CD4-positive, alpha-beta T cell (primary cell): ENCODE measurements at regions not wholly inside any gene's neighbourhood (a gene's known extent, or its start where the extent isn't known, plus 50 kb on each side); places are given as distances from the start of the nearest gene placed in this dataset.

ENCODE experiments used
- ATAC-seq: fragments of 200-7000 bp; cut with Tn5 transposase; one replicate; pipeline ENCODE4 v1.10.0; 2022; ENCODE audit warnings: mild to moderate bottlenecking; ENCODE audit not compliant: poor library complexity
- CTCF ChIA-PET: fragments of 350-600 bp; sonication (Branson Sonifier 250); formaldehyde crosslinking; loops from one replicate; lab custom pipeline; 2021; ENCODE audit warnings: antibody characterized with exemption, inconsistent platforms; lab: Charles Lee
- POLR2A ChIA-PET: fragments of 350-600 bp; sonication (Branson Sonifier 250); formaldehyde crosslinking; loops from one replicate; lab custom pipeline; 2021; ENCODE audit warnings: antibody characterized with exemption, inconsistent platforms; lab: Charles Lee
- DNase-seq, 14 experiments: peaks; one replicate each; pipeline ENCODE4 v3.0.0-alpha.2; 2013 to 2020; ENCODE audit warnings: mixed read lengths in 2 of 14
- H3K27ac ChIP-seq, 2 donors: one replicate each; pipeline versions ENCODE4 v1.5.1 to v1.7.0; 2013; ENCODE audit warnings: low read length in 2 of 2, low read depth in 1 of 2, mild to moderate bottlenecking in 1 of 2
- H3K27me3 ChIP-seq, 2 experiments: 1 replicate in 1 of 2; 2 replicates in 1 of 2; pipeline versions ENCODE4 v1.6.1 to v1.7.0; 2013; ENCODE audit warnings: low read length in 2 of 2, control low read depth in 1 of 2, mild to moderate bottlenecking in 1 of 2, moderate library complexity in 1 of 2; ENCODE audit not compliant: insufficient read depth in 2 of 2, control insufficient read depth in 1 of 2
- H3K36me3 ChIP-seq: one replicate; pipeline ENCODE4 v1.6.1; 2013; ENCODE audit warnings: low read length, control low read depth; ENCODE audit not compliant: insufficient read depth
- H3K4me1 ChIP-seq: one replicate; pipeline ENCODE4 v1.6.1; 2013; ENCODE audit warnings: low read length, control low read depth; ENCODE audit not compliant: insufficient read depth
- H3K4me3 ChIP-seq: one replicate; pipeline ENCODE4 v1.5.1; 2013; ENCODE audit warnings: mild to moderate bottlenecking, low read length, moderate library complexity
- H3K9me3 ChIP-seq, 2 experiments: 1 replicate in 1 of 2; 2 replicates in 1 of 2; pipeline versions ENCODE4 v1.6.1 to v1.7.0; 2013; ENCODE audit warnings: low read length in 2 of 2, mild to moderate bottlenecking in 2 of 2, control low read depth in 1 of 2, moderate library complexity in 1 of 2; ENCODE audit not compliant: control insufficient read depth in 1 of 2, insufficient read depth in 1 of 2
- H3K27ac Mint-ChIP-seq: one replicate; pipeline ENCODE4 v1.8.0; 2020; ENCODE audit warnings: mixed read lengths
- H3K27me3 Mint-ChIP-seq: one replicate; pipeline ENCODE4 v1.8.0; 2021; ENCODE audit warnings: mixed read lengths
- H3K36me3 Mint-ChIP-seq: one replicate; pipeline ENCODE4 v1.8.0; 2021; ENCODE audit warnings: low read depth, mixed read lengths
- H3K4me1 Mint-ChIP-seq: one replicate; pipeline ENCODE4 v1.8.0; 2021; ENCODE audit warnings: low read depth, mixed read lengths
- H3K4me3 Mint-ChIP-seq: one replicate; pipeline ENCODE4 v1.8.0; 2020; ENCODE audit warnings: mild to moderate bottlenecking, mixed read lengths
- H3K9me3 Mint-ChIP-seq: one replicate; pipeline ENCODE4 v1.8.0; 2020; ENCODE audit warnings: mixed read lengths
- CTCF ChIP-seq: fragments of 200-600 bp; IDR thresholded peaks from one replicate; pipeline ENCODE4 v1.8.0; 2022; ENCODE audit warnings: antibody characterized with exemption, mild to moderate bottlenecking
- intact Hi-C, 2 experiments: fragments of 100-400 bp; cut with DNase I in 1 of 2; cut with micrococcal nuclease in 1 of 2; formaldehyde crosslinking; loops; one replicate each; pipeline versions ENCODE4 v1.15.1 to v1.9.0; 2023 to 2025; cut with DNase I, micrococcal nuclease

GRCh38 chr7:110257673-110258072, 833.3 kb upstream of the LRRN3 start:
- Histone ChIP-seq H3K27me3 (no peaks in the 10 kb centered on the region), H3K4me3 (no peak overlapping the region), H3K27ac (no peak overlapping the region), H3K9me3 (no peaks in the 10 kb centered on the region), H3K36me3 (no peaks in the 10 kb centered on the region), H3K4me1 (no peaks in the 10 kb centered on the region)
- ChIA-PET POLR2A (no interaction called here), CTCF (no interaction called here)
- no peak for TF ChIP-seq CTCF
- Mint-ChIP-seq H3K27ac (no peak overlapping the region), H3K4me3 (no peak overlapping the region), H3K27me3 (no peaks in the 10 kb centered on the region), H3K36me3 (no peaks in the 10 kb centered on the region), H3K4me1 (no peaks in the 10 kb centered on the region), H3K9me3 (no peaks in the 10 kb centered on the region)
- intact Hi-C loops, result no loop called here
- ATAC-seq (no peak), DNase-seq (no peak)

GRCh38 chr7:110262251-110262650, 828.7 kb upstream of the LRRN3 start:
- Histone ChIP-seq H3K4me1 (no peaks in the 10 kb centered on the region), H3K9me3 (no peaks in the 10 kb centered on the region), H3K27ac (no peak overlapping the region), H3K36me3 (no peaks in the 10 kb centered on the region), H3K27me3 (no peaks in the 10 kb centered on the region), H3K4me3 (no peak overlapping the region)
- ChIA-PET POLR2A (no interaction called here), CTCF (no interaction called here)
- Mint-ChIP-seq H3K9me3 (no peaks in the 10 kb centered on the region), H3K27me3 (no peaks in the 10 kb centered on the region), H3K36me3 (no peaks in the 10 kb centered on the region), H3K4me1 (no peaks in the 10 kb centered on the region), H3K4me3 (no peak overlapping the region), H3K27ac (no peak overlapping the region)
- ATAC-seq (no peak), DNase-seq (no peak)
- intact Hi-C loops, result no loop called here
- no peak for TF ChIP-seq CTCF

- peaks cover 3% of the 10 kb centered on the region for H3K9me3 Mint-ChIP-seq
- no peaks in the 10 kb centered on the region for H3K36me3 Mint-ChIP-seq
- DNase-seq (no peak), ATAC-seq (no peak)
- Histone ChIP-seq H3K27me3 (no peaks in the 10 kb centered on the region), H3K9me3 (no peaks in the 10 kb centered on the region), H3K4me1 (no peaks in the 10 kb centered on the region), H3K36me3 (no peaks in the 10 kb centered on the region), H3K27ac (no peak overlapping the region), H3K4me3 (no peak overlapping the region)
- no peaks in the 10 kb centered on the region for H3K27me3 Mint-ChIP-seq
- intact Hi-C loops, result no loop called here
- H3K27ac Mint-ChIP-seq, result no peak overlapping the region
- no peaks in the 10 kb centered on the region for H3K4me1 Mint-ChIP-seq
- H3K4me3 Mint-ChIP-seq, result no peak overlapping the region
- POLR2A ChIA-PET, result no interaction called here
- TF ChIP-seq CTCF, result no peak
- CTCF ChIA-PET, result no interaction called here
Measured at GRCh38 chr7:110264288-110264687, 826.6 kb upstream of the LRRN3 start.
